Fibroblast of skin of left biceps (primary cell): ENCODE measurements at regions not wholly inside any gene's neighbourhood (a gene's known extent, or its start where the extent isn't known, plus 50 kb on each side); places are given as distances from the start of the nearest gene placed in this dataset.
A peak's percentile ranks its signal among the peaks of the same experiment; 100 is the strongest.

Source experiments
- DNase-seq, 2 experiments: peaks; one replicate each; pipeline ENCODE4 v3.0.0-alpha.2; 2013; ENCODE audit warnings: low read depth in 2 of 2

DNA sequence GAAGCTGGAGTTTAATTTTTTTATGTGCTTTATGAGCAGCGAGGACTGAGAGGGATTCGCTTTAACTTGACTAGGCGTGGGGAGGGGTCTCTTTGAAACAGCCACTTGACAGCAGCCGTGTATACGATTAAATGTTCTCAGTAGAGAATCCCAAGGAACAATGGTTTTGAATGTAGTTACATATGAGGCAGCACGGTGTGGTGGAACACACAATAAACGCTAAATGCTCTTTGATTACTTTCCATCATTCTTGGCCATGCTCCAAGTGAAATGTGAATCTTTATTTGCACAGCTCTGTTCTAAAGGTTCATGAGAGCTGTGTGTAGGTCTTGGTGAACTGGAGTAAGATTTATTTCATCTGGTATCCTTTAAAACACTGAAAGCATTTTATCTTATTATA, 251.4 kb upstream of the TGFBR2 start:
- no peak for DNase-seq

DNA sequence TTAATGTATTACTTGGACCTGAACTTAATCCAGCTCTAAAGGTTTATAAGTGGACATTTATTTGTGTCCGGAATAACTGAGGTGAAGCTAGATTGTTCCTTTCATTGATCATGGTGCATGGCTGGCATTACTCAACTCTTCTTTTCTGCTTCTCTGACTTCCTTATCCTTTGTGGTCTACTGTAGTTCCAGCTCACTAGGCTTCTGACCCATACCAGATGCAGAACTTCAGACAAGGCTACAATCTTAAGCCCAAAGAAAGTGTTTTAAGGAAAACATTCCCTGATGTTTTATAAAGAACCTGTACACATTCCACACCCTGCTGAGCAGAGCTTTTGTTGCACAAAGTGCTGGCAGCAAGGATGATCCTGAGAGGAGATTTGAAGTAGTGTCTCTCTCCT, 250.8 kb upstream of the TGFBR2 start:
- DNase-seq: no peak

DNA sequence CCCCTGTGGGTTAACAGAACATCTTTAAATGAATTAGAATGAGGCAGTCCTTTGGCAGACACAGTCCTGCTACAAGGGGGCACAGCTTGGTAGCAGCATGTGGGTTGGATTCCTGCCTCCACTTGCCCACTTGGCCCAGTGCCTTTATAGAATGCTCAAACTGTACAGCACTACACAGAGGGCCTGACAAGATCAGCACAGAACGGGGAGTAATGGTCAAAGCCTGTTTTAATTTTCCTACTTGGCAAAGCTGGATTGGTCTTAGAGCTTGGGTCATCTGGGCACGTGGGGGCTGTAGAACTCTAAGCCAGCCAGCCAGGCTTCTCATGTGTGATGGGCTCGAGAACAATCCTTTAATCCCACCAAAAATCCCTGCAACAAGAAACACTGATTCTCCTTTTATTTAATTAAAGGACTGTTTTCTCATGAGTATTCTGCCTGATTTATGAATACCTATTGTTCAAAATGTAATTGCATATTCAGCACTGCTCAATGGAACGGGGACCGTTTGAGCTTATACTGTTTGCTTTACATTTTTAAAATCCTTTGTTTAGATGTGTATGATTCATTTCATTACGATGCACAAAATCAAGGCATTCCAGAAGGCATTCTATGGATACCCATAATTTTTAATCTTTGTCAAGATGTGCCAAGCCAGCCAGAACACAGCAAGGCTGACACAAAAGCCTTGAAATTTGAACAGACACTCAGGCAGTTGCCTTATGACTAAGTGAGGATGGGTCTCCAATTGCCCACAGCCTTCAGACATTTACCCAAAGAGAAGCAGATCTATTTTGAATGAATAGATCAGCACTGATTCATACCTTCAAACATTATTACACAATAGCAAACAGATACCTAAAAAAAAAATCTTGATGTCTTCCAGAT, 249.3 kb upstream of the TGFBR2 start:
- DNase-seq: no peak

DNA sequence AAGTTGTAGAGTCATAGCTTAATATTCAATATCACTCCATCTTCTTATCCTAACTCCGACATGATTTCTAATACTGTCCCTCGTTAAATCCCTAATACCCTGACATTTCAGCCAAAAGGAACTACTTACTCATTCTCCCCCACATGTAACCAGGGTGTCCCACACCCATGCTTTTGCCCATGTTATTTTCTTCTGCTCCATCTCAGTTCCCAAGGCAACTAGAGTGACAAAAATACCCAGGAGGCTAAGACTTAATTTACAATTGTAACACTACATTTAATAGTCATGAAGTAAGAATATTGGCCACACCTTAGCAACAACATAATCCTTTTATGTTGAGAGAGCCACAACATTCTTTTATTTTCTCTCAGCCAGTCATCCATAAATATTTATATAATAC, 248.5 kb upstream of the TGFBR2 start:
- DNase-seq: no peak

DNA sequence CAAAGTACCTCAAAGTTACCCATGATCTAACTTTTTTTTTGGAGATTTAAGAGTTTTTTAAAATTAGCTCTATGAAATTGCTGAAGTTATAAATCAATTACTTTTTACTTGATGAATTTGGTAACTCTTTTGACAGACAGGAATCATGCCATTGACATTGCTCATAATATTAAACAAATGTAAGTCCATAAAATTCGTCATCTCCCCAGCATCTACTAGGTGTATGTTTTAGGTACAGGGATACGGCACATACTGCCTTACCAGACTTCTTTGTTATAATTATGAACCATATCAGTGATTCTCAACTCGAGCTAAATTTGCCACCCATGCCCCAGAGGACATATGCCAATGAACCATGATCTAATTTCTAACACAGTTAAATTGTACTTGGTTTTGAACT, 247.5 kb upstream of the TGFBR2 start:
- DNase-seq: no peak

DNA sequence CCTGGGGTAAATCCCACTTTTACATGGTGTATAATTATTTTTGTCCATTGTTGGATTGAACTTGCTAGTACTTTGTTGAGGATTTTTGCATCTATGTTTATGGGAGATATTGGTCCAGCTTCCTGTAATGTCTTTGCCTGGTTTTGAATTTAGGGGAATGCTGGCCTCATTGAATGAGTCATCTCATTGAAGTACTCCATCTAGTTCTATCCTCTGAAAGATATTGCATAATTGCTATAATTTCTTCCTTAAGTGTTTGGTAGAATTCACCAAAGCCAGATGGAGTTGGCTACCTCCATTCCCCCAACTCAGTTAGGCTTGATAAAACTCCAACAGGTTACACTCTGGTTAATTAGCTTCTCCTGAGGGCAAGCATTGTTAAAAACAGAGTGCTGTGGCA, 237.4 kb upstream of the TGFBR2 start:
- peak; percentile 77 to 82 for DNase-seq

DNA sequence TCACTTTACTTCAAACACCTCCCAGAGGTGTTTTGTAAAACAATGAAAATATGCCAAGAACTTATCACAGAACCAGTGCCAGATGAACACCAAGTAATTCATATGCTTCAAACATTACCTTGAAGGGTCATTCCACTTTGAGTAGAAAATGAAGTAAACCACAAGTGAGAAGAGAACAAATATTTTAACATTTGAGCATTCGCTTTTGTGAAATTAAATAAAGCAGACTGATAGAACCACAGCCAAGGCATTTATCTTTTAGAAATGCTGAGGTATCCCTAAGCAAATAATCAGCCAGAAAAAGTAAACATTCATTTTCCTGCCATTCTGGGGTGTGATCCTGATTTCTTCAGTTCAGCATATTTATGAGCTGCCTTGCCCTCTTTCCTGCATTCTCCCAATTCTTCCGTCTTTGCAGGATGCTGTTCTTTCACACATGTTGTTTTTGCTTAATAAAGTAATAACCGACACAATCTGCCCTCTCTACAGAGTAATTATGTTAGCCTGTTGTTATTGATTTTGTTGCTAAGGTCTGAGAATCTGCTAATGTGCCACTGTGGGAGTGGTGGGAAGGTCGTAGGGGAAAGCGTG, 235.6 kb upstream of the TGFBR2 start:
- DNase-seq: peak; percentile 37 to 49

DNA sequence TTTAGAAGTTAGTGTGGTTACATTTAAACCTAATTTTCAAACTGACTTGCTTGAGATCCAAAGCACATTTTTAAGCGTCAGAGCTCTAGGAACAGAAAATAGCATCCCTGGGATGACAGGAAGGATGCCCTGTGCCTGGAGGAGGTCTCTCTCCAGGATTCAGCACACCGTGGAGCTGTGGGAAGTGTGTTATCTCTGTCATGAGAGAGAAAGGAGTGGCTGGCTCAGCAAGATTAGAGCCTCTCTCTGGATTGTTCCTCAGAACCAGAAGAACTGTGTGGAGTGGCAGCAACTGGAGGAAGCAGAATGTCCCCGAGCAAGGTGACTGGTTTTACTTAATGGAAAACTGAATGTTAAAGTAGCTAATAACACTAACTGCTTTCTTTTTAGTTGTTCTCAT, 233.6 kb upstream of the TGFBR2 start:
- no peak for DNase-seq

DNA sequence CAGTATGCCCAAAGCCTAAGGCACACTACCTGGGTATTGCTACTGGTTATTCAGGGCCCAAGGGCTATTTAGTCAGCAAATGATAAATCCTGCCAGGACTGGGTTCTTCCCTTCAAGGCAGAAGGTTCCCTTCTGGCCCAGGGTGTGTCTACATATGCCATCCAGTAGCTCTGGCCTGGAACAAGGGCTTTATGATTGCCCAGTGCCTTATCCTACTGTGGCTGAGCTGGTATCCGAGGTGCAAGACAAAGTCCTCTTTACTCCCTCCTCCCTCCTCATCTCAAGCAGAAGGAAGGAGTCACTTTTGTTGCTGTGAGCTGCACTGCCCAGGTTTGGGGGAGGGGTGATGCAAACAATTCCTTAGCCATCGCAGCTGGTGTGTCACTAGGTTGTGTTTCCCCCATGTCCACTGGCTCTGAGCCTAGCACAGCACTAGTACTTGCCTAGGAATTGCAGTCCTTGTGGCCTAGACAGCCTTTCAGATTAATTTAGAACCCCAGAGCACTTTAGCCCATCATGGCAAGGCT, 221.8 kb upstream of the TGFBR2 start:
- DNase-seq: no peak

DNA sequence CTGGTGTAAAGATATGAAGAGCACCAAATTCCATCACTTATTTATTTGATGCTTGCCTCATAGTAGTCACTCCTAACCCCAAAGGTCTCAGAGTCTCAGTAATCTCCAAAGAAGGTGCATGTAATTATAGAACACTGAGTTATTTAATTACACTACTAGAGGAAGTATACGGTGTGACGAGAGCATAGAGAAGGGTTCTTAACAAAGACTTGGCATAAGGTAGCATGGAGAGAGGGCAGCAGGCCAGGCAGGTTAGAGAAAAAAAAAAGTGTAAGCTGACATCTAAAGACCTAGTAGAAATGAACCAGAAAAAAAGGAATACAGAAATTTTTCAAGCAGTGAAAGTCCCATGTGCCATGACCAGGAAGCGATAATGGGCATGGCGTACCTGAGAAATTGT, 213.3 kb upstream of the TGFBR2 start:
- DNase-seq: no peak

DNA sequence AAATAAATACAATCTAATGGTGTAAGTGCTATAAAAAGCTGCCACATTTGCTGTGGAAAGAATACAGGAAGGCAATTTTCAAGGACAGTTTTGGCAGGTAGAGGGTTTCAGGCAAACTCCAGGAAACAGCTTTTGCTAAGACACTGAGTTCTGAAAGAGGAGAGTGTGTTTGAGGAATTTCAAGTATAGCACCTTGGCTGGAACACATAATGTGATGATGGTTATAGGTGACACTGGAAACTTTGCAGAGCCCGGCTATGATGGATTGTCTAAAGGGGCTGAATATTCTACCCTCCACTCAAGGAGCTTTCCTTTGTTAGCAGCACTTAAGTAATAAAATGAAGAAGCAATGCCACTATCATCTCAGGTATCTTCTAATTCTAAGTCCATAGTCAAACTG, 209.4 kb upstream of the TGFBR2 start:
- no peak for DNase-seq

DNA sequence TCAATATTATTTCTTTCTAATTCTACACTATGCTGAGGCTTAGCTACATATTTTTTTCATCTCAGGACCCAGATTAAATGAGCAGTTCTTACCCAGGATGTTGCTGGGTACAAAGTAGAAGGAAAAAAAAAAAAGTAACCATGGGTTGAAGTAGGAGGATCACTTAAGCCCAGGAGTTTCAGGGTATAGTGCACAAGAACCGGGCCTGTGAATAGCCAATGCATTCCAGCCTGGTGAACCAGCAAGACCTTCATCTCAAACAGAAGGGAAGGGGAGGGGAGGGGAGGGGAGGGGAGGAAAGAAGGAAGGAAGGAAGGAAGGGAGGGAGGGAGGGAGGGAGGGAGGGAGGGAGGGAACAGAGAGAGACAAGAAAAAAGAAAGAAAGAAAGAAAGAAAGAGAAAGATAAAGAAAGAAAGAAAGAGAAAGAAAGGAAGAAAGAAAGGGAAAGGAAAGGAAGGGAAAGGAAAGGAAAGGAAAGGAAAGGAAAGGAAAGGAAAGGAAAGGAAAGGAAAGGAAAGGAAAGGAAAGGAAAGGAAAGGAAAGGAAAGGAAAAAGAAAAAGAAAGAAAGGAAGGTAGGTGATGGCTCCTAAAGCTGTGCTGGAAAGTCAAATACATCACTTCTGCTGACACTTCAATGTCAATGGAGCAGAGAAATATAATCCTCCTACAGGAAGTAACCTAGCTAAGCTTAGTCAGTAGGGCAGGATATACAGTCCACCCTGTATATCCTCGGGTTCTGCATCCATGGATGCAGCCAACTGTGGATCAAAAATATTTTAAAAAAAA, 206.8 kb upstream of the TGFBR2 start:
- no peak for DNase-seq

DNA sequence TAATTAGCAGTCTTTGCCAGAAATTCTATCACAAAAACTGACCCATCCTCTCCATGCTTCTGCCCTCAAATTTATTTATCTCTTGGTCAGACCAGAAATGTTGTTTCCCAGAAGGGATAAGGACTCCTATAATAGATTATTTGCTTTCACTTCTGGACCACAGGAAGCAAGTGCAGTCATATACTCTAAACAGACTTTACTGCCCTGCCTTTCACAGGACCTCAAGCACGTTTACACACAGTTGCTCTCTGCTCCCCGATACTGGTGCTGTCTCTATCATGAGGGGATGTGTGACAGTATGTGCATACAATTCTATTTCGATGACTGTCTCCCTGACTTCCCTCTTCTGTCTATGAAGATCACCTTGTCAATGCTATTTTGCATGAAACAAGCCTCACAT, 205.5 kb upstream of the TGFBR2 start:
- no peak for DNase-seq

DNA sequence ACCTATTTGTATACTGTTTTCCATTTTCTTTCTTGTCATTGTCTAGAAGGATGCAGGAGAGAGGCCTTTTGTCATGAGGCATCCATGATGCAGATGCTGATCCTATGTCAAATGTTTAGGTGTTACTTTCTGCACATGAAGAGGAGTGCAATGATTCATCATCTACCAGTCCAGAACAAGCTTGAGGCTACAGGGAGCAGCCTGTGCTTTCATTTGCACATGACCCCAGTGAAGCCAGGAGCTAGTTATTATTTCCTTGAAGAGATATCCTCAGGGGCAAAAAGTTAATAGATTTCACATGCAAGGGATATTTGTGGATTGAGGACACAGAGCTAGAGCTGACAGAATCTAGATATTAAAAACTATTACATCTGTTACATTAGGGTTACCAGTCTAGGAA, 204.4 kb upstream of the TGFBR2 start:
- DNase-seq: no peak

DNA sequence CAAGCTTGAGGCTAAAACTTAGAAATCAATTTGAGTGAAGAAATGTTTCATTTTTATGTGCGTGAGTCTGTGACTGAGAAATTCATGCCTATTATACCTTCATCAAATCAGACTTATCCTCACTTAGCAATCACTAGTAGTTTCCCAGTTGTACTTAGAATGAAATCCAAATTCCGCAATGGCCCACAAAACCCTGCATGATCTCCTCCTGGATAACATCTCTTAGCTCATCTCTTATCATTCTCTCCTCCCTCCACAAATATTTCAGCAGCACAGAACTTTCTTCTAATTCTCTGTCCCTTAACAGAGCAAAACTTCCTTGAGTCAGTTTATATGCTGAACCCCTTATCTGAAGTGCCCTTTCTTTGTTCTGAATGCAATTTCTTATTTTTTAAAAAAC, 198.8 kb upstream of the TGFBR2 start:
- no peak for DNase-seq

DNA sequence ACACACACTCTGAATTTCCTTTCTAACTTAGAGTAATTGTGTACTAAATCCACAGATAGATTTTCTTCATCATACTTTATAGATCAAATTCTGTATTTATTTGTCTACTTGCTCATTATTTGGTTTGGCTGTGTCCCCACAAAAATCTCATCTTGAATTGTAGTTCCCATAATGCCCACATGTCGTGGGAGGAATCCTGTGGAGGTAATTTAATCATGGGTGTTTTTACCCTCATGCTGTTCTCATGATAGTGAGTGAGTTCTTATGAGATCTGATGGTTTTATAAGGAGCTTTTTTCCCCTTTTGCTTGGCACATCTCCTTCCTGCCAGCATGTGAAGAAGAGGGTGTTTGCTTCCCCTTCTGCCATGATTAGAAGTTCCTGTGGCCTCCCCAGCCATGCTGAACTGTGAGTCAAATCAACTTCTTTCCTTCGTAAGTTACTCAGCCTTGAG, 198.3 kb upstream of the TGFBR2 start:
- DNase-seq: no peak

DNA sequence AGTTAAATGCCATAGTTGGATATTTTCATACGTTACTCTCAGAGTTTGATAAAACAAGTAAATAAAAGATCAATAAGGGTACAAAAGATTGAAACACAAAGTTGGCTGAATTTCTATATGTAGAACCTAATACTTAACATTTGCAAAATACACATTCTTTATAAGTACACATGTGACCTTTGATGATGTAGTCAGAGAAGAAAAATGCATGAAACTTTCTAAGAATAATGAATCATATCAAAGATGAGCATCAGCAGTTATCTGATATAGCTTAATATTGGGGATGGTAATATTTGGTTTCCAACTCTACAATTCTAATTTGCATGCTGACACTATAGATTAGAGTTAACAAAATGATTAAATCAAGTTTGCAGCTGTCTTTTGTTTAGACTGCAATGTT, 188.0 kb upstream of the TGFBR2 start:
- no peak for DNase-seq

DNA sequence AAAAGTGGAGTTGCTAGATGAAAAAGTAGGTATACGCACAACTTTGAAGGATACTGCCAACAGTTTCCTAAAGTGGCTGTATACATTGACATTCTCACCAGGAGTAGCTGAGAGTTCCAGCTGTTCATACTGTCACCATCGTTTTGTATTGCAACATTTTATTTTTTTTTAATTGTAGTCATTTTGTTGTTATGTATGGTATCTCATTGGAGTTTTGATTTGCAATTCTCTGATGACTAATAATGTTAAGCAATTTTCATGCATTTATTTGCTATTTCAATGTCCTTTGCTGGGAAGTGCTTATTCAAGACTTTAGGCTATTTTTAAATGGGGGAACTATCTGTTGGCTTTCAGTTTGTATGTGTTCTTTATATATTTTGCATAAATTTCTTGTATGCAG, 185.1 kb upstream of the TGFBR2 start:
- peak in 1 of 2 experiments; percentile 45 for DNase-seq

DNA sequence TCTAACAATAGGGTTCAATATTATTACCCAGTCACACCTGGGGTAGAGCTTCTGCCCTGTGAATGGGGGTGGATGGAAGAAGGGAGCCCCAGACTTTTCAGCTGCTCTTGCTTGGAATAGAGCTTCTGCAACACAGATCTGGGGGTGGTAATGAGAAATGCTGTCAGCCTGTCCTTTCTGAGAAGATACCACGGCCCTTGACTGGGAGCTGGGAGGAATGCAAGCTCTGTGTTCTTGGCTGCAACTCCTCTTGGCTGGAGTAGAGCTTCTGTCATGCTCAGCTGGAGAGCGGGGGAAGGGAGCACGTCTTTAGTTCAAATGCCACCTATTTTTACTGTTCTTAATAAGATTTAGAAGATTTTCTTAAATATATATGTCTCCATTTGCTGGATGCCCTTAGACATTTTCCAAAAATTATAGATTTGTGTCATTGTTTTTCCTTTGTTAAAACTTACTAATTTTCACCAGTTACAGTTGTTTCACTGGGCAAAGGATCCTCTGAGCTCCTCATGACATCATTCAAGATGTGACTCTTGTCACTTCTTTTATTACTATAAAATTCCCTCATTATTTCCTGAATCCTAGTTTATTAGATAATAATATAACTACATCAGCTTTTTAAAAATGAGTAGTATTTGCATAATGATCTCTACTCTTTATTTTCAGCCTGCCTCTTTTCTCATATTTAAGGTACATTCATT, 180.0 kb upstream of the TGFBR2 start:
- DNase-seq: no peak

DNA sequence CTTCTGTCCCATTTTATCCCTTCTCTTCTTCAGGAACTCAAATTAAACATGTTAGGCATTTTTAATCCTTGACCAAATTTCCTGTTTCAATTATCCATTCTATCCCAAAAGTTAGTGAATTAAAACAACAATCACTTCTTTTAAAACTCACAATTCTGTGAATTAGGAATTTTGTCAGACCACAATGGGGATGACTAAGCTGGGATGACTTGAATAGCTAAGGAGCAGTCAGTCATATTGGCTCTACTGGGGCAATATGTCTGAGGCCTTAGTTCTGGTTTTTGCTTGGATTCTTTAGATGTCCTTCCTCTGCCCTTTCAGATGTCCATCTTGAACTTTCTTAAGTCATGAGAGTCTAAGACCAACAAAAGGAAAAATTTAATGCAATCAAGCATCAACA, 178.2 kb upstream of the TGFBR2 start:
- DNase-seq: peak in 1 of 2 experiments; percentile 35

DNA sequence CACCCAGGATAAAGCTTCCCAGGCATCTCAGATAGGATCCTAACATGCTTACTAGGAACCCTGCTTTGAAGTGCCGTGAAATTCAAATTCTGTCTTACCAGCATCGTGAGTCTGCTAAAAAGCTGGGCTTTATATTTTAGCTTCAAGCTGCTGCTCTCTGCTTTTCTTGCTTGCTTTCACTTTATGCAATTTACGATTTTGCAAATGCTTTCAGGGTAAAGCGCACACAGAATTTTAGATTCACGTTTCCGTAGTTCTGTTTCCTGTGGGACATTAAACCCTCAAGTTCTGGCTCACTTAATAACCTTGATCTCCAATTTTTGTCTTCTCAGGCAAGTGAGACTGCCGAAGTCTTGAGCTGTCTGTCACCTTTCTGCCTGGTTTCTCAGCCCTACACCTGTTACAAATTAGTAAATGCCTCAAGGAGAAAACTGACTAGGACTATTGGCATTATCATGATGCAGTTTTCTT, 170.5 kb upstream of the TGFBR2 start:
- DNase-seq: no peak

DNA sequence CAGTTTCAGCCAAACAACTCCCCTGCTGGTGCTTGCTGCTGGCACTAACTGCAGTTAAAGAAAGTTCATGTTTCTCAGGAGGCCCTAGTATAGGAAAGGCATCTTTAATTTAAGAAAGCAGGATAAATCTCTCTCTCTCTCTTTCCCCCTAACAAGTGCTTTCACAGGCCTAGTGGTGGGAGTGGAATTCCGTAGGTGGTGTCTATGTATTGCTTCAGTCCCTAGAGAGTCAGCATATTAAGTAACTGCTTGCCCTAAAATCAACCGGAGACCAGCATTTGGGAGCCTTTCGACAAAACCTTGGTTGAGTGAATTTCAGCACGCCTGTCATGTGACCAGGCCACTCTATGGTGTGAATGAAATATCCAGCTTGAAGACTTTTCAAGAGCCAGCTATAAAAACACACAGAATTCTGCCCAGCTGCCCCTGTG, 169.2 kb upstream of the TGFBR2 start:
- peak in 1 of 2 experiments; percentile 36 for DNase-seq
